ENCODE measurements at regions not wholly inside any gene's neighbourhood (a gene's known extent, or its start where the extent isn't known, plus 50 kb on each side); places are given as distances from the start of the nearest gene placed in this dataset.

GRCh38 chr7:125119559-125120115 is 190.0 kb upstream of the POT1 start:
- H3K27me3 ChIP-seq (ENCODE audit: insufficient read depth, low read length): no peaks in the 10 kb centered on the region
- no peaks in the 10 kb centered on the region for H4K20me1 ChIP-seq (ENCODE audit: insufficient read depth, low read length)
- no peak overlapping the region for H2AFZ ChIP-seq (ENCODE audit: low read depth, low read length)
- no peak overlapping the region for H3K4me3 Mint-ChIP-seq (ENCODE audit: unreplicated experiment)
- no peaks in the 10 kb centered on the region for H3K36me3 Mint-ChIP-seq (ENCODE audit: low read depth, unreplicated experiment)
- no peak for DNase-seq (ENCODE audit: low read depth)
- no peaks in the 10 kb centered on the region for H3K79me2 ChIP-seq (ENCODE audit: insufficient read depth, low read length)
- H3K27ac Mint-ChIP-seq (ENCODE audit: unreplicated experiment): no peak overlapping the region
- no peaks in the 10 kb centered on the region for H3K4me1 Mint-ChIP-seq (ENCODE audit: low read depth, unreplicated experiment)
- no peak overlapping the region for H3K4me2 ChIP-seq (ENCODE audit: low read length)
- no peak overlapping the region for H3K4me3 ChIP-seq (ENCODE audit: insufficient read depth, low read depth, low read length)
- no peaks in the 10 kb centered on the region for H3K4me1 ChIP-seq (ENCODE audit: insufficient read depth, low read length)
- no peak for FAIRE-seq
- H3K9me3 ChIP-seq (ENCODE audit: insufficient read depth, low read depth, low read length): no peaks in the 10 kb centered on the region
- H3K36me3 ChIP-seq (ENCODE audit: insufficient read depth, low read length): no peaks in the 10 kb centered on the region
- peaks cover 8% of the 10 kb centered on the region for H3K9me3 Mint-ChIP-seq (ENCODE audit: unreplicated experiment)
- TF ChIP-seq CTCF (IDR thresholded peaks at IDR 0.05; ENCODE audit: insufficient read depth, low read depth, low read length): no peak
- no peak for TF ChIP-seq EZH2 (IDR thresholded peaks at IDR 0.05; ENCODE audit: insufficient read depth, low read length)
- no peak overlapping the region for H3K9ac ChIP-seq (ENCODE audit: low read length)
- no peaks in the 10 kb centered on the region for H3K27me3 Mint-ChIP-seq (ENCODE audit: low read depth, unreplicated experiment)
- H3K27ac ChIP-seq (ENCODE audit: low read depth, low read length): no peak overlapping the region

- no peaks in the 10 kb centered on the region for H3K4me1 ChIP-seq (ENCODE audit: insufficient read depth, low read length)
- H3K4me1 Mint-ChIP-seq (ENCODE audit: low read depth, unreplicated experiment): no peaks in the 10 kb centered on the region
- no peak overlapping the region for H3K4me2 ChIP-seq (ENCODE audit: low read length)
- no peak for TF ChIP-seq EZH2 (IDR thresholded peaks at IDR 0.05; ENCODE audit: insufficient read depth, low read length)
- no peak for TF ChIP-seq CTCF (IDR thresholded peaks at IDR 0.05; ENCODE audit: insufficient read depth, low read depth, low read length)
- no peaks in the 10 kb centered on the region for H3K36me3 Mint-ChIP-seq (ENCODE audit: low read depth, unreplicated experiment)
- H3K9me3 ChIP-seq (ENCODE audit: insufficient read depth, low read depth, low read length): no peaks in the 10 kb centered on the region
- no peaks in the 10 kb centered on the region for H3K27me3 ChIP-seq (ENCODE audit: insufficient read depth, low read length)
- H4K20me1 ChIP-seq (ENCODE audit: insufficient read depth, low read length): no peaks in the 10 kb centered on the region
- no peaks in the 10 kb centered on the region for H3K36me3 ChIP-seq (ENCODE audit: insufficient read depth, low read length)
- H3K4me3 ChIP-seq (ENCODE audit: insufficient read depth, low read depth, low read length): no peak overlapping the region
- H3K4me3 Mint-ChIP-seq (ENCODE audit: unreplicated experiment): no peak overlapping the region
- no peaks in the 10 kb centered on the region for H3K79me2 ChIP-seq (ENCODE audit: insufficient read depth, low read length)
- H3K27me3 Mint-ChIP-seq (ENCODE audit: low read depth, unreplicated experiment): no peaks in the 10 kb centered on the region
- no peak overlapping the region for H3K9ac ChIP-seq (ENCODE audit: low read length)
- H3K27ac Mint-ChIP-seq (ENCODE audit: unreplicated experiment): no peak overlapping the region
- H3K27ac ChIP-seq (ENCODE audit: low read depth, low read length): no peak overlapping the region
- H2AFZ ChIP-seq (ENCODE audit: low read depth, low read length): no peak overlapping the region
- DNase-seq (ENCODE audit: low read depth): no peak
- no peak for FAIRE-seq
- no peaks in the 10 kb centered on the region for H3K9me3 Mint-ChIP-seq (ENCODE audit: unreplicated experiment)
Measured at GRCh38 chr7:125118444-125118843, 188.8 kb upstream of the POT1 start.

- no peaks in the 10 kb centered on the region for H3K9me3 ChIP-seq (ENCODE audit: insufficient read depth, low read depth, low read length)
- no peaks in the 10 kb centered on the region for H3K36me3 ChIP-seq (ENCODE audit: insufficient read depth, low read length)
- FAIRE-seq (no peak), DNase-seq (ENCODE audit: low read depth) (no peak)
- Mint-ChIP-seq H3K4me3 (ENCODE audit: unreplicated experiment) (no peak overlapping the region), H3K4me1 (ENCODE audit: low read depth, unreplicated experiment) (no peaks in the 10 kb centered on the region), H3K27me3 (ENCODE audit: low read depth, unreplicated experiment) (no peaks in the 10 kb centered on the region), H3K9me3 (ENCODE audit: unreplicated experiment) (peaks cover 6% of the 10 kb centered on the region), H3K27ac (ENCODE audit: unreplicated experiment) (no peak overlapping the region), H3K36me3 (ENCODE audit: low read depth, unreplicated experiment) (no peaks in the 10 kb centered on the region)
- H4K20me1 ChIP-seq (ENCODE audit: insufficient read depth, low read length): no peaks in the 10 kb centered on the region
- H3K27me3 ChIP-seq (ENCODE audit: insufficient read depth, low read length): no peaks in the 10 kb centered on the region
- no peak overlapping the region for H3K4me3 ChIP-seq (ENCODE audit: insufficient read depth, low read depth, low read length)
- TF ChIP-seq CTCF (IDR thresholded peaks at IDR 0.05; ENCODE audit: insufficient read depth, low read depth, low read length) (no peak), EZH2 (IDR thresholded peaks at IDR 0.05; ENCODE audit: insufficient read depth, low read length) (no peak)
- H3K4me2 ChIP-seq (ENCODE audit: low read length): no peak overlapping the region
- H2AFZ ChIP-seq (ENCODE audit: low read depth, low read length): no peak overlapping the region
- H3K27ac ChIP-seq (ENCODE audit: low read depth, low read length): no peak overlapping the region
- H3K9ac ChIP-seq (ENCODE audit: low read length): no peak overlapping the region
- no peaks in the 10 kb centered on the region for H3K4me1 ChIP-seq (ENCODE audit: insufficient read depth, low read length)
- H3K79me2 ChIP-seq (ENCODE audit: insufficient read depth, low read length): no peaks in the 10 kb centered on the region
Measured at GRCh38 chr7:125112850-125113249, 183.2 kb upstream of the POT1 start.

All from astrocyte (in vitro differentiated cells and primary cell).